Skeletal muscle tissue (tissue), 3 donors: ENCODE measurements at regions not wholly inside any gene's neighbourhood (a gene's known extent, or its start where the extent isn't known, plus 50 kb on each side); places are given as distances from the start of the nearest gene placed in this dataset.

Source experiments
- H3K27ac ChIP-seq: one replicate; pipeline ENCODE4 v1.7.0; 2013; ENCODE audit warnings: mild to moderate bottlenecking, low read depth, low read length, inconsistent platforms
- H3K27me3 ChIP-seq, 3 donors: one replicate each; pipeline ENCODE4 v1.7.0; 2013; ENCODE audit warnings: low read length in 3 of 3; ENCODE audit not compliant: control insufficient read depth in 3 of 3, insufficient read depth in 3 of 3
- H3K36me3 ChIP-seq, 3 donors: one replicate each; pipeline ENCODE4 v1.7.0; 2013; ENCODE audit warnings: low read length in 3 of 3; ENCODE audit not compliant: control insufficient read depth in 3 of 3, insufficient read depth in 3 of 3
- H3K4me1 ChIP-seq, 3 donors: one replicate each; pipeline ENCODE4 v1.7.0; 2013; ENCODE audit warnings: low read length in 3 of 3, mild to moderate bottlenecking in 3 of 3; ENCODE audit not compliant: control insufficient read depth in 3 of 3, insufficient read depth in 3 of 3
- H3K4me3 ChIP-seq, 3 donors: one replicate each; pipeline ENCODE4 v1.7.0; 2013; ENCODE audit warnings: low read length in 3 of 3
- H3K9ac ChIP-seq, 3 donors: one replicate each; pipeline ENCODE4 v1.7.0; 2013; ENCODE audit warnings: low read length in 3 of 3, mild to moderate bottlenecking in 3 of 3, moderate library complexity in 2 of 3, low read depth in 1 of 3
- H3K9me3 ChIP-seq, 3 donors: one replicate each; pipeline ENCODE4 v1.7.0; 2013; ENCODE audit warnings: low read length in 3 of 3; ENCODE audit not compliant: control insufficient read depth in 3 of 3
- donor health status: Osteomylitis.

GRCh38 chr2:71800106-71800809, 346.9 kb downstream of the DYSF start:
- H3K9ac ChIP-seq, result no peak overlapping the region
- H3K27me3 ChIP-seq, result peaks cover 0 to 2% (median 0%) of the 10 kb centered on the region in 3 donors
- peaks cover 3 to 26% (median 23%) of the 10 kb centered on the region in 3 donors for H3K4me1 ChIP-seq
- no peak overlapping the region for H3K4me3 ChIP-seq
- H3K9me3 ChIP-seq, result no peaks in the 10 kb centered on the region
- no peaks in the 10 kb centered on the region for H3K36me3 ChIP-seq
- no peak overlapping the region for H3K27ac ChIP-seq

- peaks cover 0 to 2% (median 0%) of the 10 kb centered on the region in 3 donors for H3K27me3 ChIP-seq
- no peaks in the 10 kb centered on the region for H3K36me3 ChIP-seq
- H3K4me3 ChIP-seq, result no peak overlapping the region
- peaks cover 5 to 26% (median 23%) of the 10 kb centered on the region in 3 donors for H3K4me1 ChIP-seq
- H3K27ac ChIP-seq, result no peak overlapping the region
- no peaks in the 10 kb centered on the region for H3K9me3 ChIP-seq
- no peak overlapping the region for H3K9ac ChIP-seq
Observed at GRCh38 chr2:71799013-71799575, 345.7 kb downstream of the DYSF start.

GRCh38 chr2:71798266-71799012, 345.1 kb downstream of the DYSF start:
- Histone ChIP-seq H3K27ac (no peak overlapping the region), H3K4me1 (peaks cover 6 to 28% (median 23%) of the 10 kb centered on the region in 3 donors), H3K9me3 (no peaks in the 10 kb centered on the region), H3K36me3 (no peaks in the 10 kb centered on the region), H3K9ac (no peak overlapping the region), H3K27me3 (peaks cover 0 to 2% (median 0%) of the 10 kb centered on the region in 3 donors), H3K4me3 (no peak overlapping the region)

GRCh38 chr2:71797035-71797810, 343.9 kb downstream of the DYSF start:
- Histone ChIP-seq H3K27me3 (peaks cover 0 to 5% (median 0%) of the 10 kb centered on the region in 3 donors), H3K4me1 (peaks cover 6 to 25% (median 20%) of the 10 kb centered on the region in 3 donors), H3K27ac (no peak overlapping the region)

GRCh38 chr2:71796174-71796593, 342.8 kb downstream of the DYSF start:
- H3K9me3 ChIP-seq, result no peaks in the 10 kb centered on the region
- no peak overlapping the region for H3K4me3 ChIP-seq
- H3K9ac ChIP-seq, result peak overlapping the region in 1 of 3 donors; percentile 25
- peaks cover 3 to 21% (median 12%) of the 10 kb centered on the region in 3 donors for H3K4me1 ChIP-seq
- H3K27me3 ChIP-seq, result peaks cover 0 to 5% (median 0%) of the 10 kb centered on the region in 3 donors
- H3K27ac ChIP-seq, result no peak overlapping the region
- no peaks in the 10 kb centered on the region for H3K36me3 ChIP-seq

More at GRCh38 chr2:71797035-71797810, 343.9 kb downstream of the DYSF start:
- no peak overlapping the region for H3K4me3 ChIP-seq
- no peak overlapping the region for H3K9ac ChIP-seq
- no peaks in the 10 kb centered on the region for H3K36me3 ChIP-seq
- H3K9me3 ChIP-seq, result no peaks in the 10 kb centered on the region

GRCh38 chr2:71795486-71795885, 342.1 kb downstream of the DYSF start:
- peaks cover 3 to 21% (median 11%) of the 10 kb centered on the region in 3 donors for H3K4me1 ChIP-seq

GRCh38 chr2:71794611-71795010, 341.2 kb downstream of the DYSF start:
- no peaks in the 10 kb centered on the region for H3K36me3 ChIP-seq
- no peak overlapping the region for H3K27ac ChIP-seq
- H3K4me1 ChIP-seq, result peaks cover 3 to 18% (median 5%) of the 10 kb centered on the region in 3 donors
- H3K9ac ChIP-seq, result no peak overlapping the region
- peaks cover 0 to 3% (median 0%) of the 10 kb centered on the region in 3 donors for H3K27me3 ChIP-seq
- no peaks in the 10 kb centered on the region for H3K9me3 ChIP-seq
- no peak overlapping the region for H3K4me3 ChIP-seq

More at GRCh38 chr2:71795486-71795885, 342.1 kb downstream of the DYSF start:
- H3K4me3 ChIP-seq, result no peak overlapping the region
- H3K27ac ChIP-seq, result no peak overlapping the region
- no peak overlapping the region for H3K9ac ChIP-seq
- H3K36me3 ChIP-seq, result no peaks in the 10 kb centered on the region
- H3K9me3 ChIP-seq, result no peaks in the 10 kb centered on the region
- peaks cover 0 to 5% (median 0%) of the 10 kb centered on the region in 3 donors for H3K27me3 ChIP-seq

GRCh38 chr2:71793926-71794325, 340.6 kb downstream of the DYSF start:
- H3K36me3 ChIP-seq, result no peaks in the 10 kb centered on the region
- H3K9ac ChIP-seq, result no peak overlapping the region
- no peak overlapping the region for H3K27ac ChIP-seq
- no peak overlapping the region for H3K4me3 ChIP-seq
- no peaks in the 10 kb centered on the region for H3K9me3 ChIP-seq
- peaks cover 3 to 18% (median 5%) of the 10 kb centered on the region in 3 donors for H3K4me1 ChIP-seq
- H3K27me3 ChIP-seq, result peaks cover 0 to 3% (median 0%) of the 10 kb centered on the region in 3 donors

- Histone ChIP-seq H3K4me3 (no peak overlapping the region), H3K36me3 (no peaks in the 10 kb centered on the region)
Observed at GRCh38 chr2:71792926-71793761, 339.8 kb downstream of the DYSF start.

More at GRCh38 chr2:71792926-71793761, 339.8 kb downstream of the DYSF start:
- no peaks in the 10 kb centered on the region for H3K9me3 ChIP-seq
- H3K9ac ChIP-seq, result no peak overlapping the region
- peaks cover 0 to 3% (median 0%) of the 10 kb centered on the region in 3 donors for H3K27me3 ChIP-seq
- H3K4me1 ChIP-seq, result peaks cover 2 to 10% (median 3%) of the 10 kb centered on the region in 3 donors
- H3K27ac ChIP-seq, result no peak overlapping the region
